GM18951 (cell line): ENCODE measurements at regions not wholly inside any gene's neighbourhood (a gene's known extent, or its start where the extent isn't known, plus 50 kb on each side); places are given as distances from the start of the nearest gene placed in this dataset.
"Not testable (repeated sequence)": the region's sequence is repeated elsewhere in the genome, so short reads cannot be mapped to it uniquely, and the experiment has no call there.

Source experiments
- POLR2A ChIP-seq: IDR thresholded peaks from 4 replicates; pipeline ENCODE4 v1.6.1; 2011; ENCODE audit warnings: mild to moderate bottlenecking; ENCODE audit not compliant: insufficient read length, insufficient read depth; ENCODE audit errors: extremely low read depth
- in situ Hi-C: fragments of 300-500 bp; cut with MboI; formaldehyde crosslinking; loops from one replicate; pipeline ENCODE4 v1.12.0; 2022; ENCODE audit warnings: low sequenced_read_pairs, mixed read lengths, inconsistent platforms; ENCODE audit not compliant: unreplicated experiment

- in situ Hi-C loops, result no loop called here
- TF ChIP-seq POLR2A, result no peak
These were observed 370.2 kb downstream of the ADGRD1 start for GRCh38 chr12:131323879-131324278.

- TF ChIP-seq POLR2A, result no peak
- in situ Hi-C loops, result no loop called here
These were observed 374.1 kb downstream of the ADGRD1 start for GRCh38 chr12:131327521-131328488.

- in situ Hi-C loops, result not testable (repeated sequence)
These were observed 375.4 kb downstream of the ADGRD1 start for GRCh38 chr12:131328861-131329845.

- in situ Hi-C loops, result no loop called here
- no peak for TF ChIP-seq POLR2A
These were observed 376.6 kb downstream of the ADGRD1 start for GRCh38 chr12:131330106-131330815.

- no peak for TF ChIP-seq POLR2A
- in situ Hi-C loops, result no loop called here
These were observed 377.5 kb downstream of the ADGRD1 start for GRCh38 chr12:131331148-131331750.

- in situ Hi-C loops, result no loop called here
- TF ChIP-seq POLR2A, result no peak
These were observed 378.5 kb downstream of the ADGRD1 start for GRCh38 chr12:131332224-131332623.

GRCh38 chr12:131333136-131333535 lies 377.8 kb upstream of the SFSWAP start:
- no peak for TF ChIP-seq POLR2A
- in situ Hi-C loops, result no loop called here

- in situ Hi-C loops, result no loop called here
- no peak for TF ChIP-seq POLR2A
These were observed 377.1 kb upstream of the SFSWAP start for GRCh38 chr12:131333621-131334440.

GRCh38 chr12:131334835-131335234 lies 376.1 kb upstream of the SFSWAP start:
- in situ Hi-C loops, result loop anchor here (5.0 kb wide), 1 partner anchor 43 kb away; no protein-coding TSS in a partner anchor
- no peak for TF ChIP-seq POLR2A

GRCh38 chr12:131335456-131335855 lies 375.4 kb upstream of the SFSWAP start:
- in situ Hi-C loops, result loop anchor here (5.0 kb wide), 1 partner anchor 43 kb away; no protein-coding TSS in a partner anchor
- TF ChIP-seq POLR2A, result no peak

GRCh38 chr12:131337861-131338260 lies 373.0 kb upstream of the SFSWAP start:
- in situ Hi-C loops, result loop anchor here (5.0 kb wide), 1 partner anchor 46 kb away; no protein-coding TSS in a partner anchor
